ENCODE measurements at regions not wholly inside any gene's neighbourhood (a gene's known extent, or its start where the extent isn't known, plus 50 kb on each side); places are given as distances from the start of the nearest gene placed in this dataset.
"Not testable (repeated sequence)": the region's sequence is repeated elsewhere in the genome, so short reads cannot be mapped to it uniquely, and the experiment has no call there.

- no peak for TF ChIP-seq CTCF (IDR thresholded peaks at IDR 0.05; ENCODE audit: extremely low read depth, missing control alignments)
- DNase-seq (ENCODE audit: low spot score), result no peak
Observed at GRCh38 chr10:61257956-61258496, 195.2 kb downstream of the TMEM26 start.

- DNase-seq (ENCODE audit: low spot score), result no peak
- no peak for TF ChIP-seq CTCF (IDR thresholded peaks at IDR 0.05; ENCODE audit: extremely low read depth, missing control alignments)
Observed at GRCh38 chr10:61257136-61257535, 196.0 kb downstream of the TMEM26 start.

- not testable (repeated sequence) for DNase-seq (ENCODE audit: low spot score)
Observed at GRCh38 chr10:61252326-61252725, 200.9 kb downstream of the TMEM26 start.

- no peak for DNase-seq (ENCODE audit: low spot score)
- TF ChIP-seq CTCF (IDR thresholded peaks at IDR 0.05; ENCODE audit: extremely low read depth, missing control alignments), result no peak
Observed at GRCh38 chr10:61251089-61251488, 202.1 kb downstream of the TMEM26 start.

- no peak for TF ChIP-seq CTCF (IDR thresholded peaks at IDR 0.05; ENCODE audit: extremely low read depth, missing control alignments)
- no peak for DNase-seq (ENCODE audit: low spot score)
Observed at GRCh38 chr10:61250131-61250530, 203.1 kb downstream of the TMEM26 start.

- no peak for TF ChIP-seq CTCF (IDR thresholded peaks at IDR 0.05; ENCODE audit: extremely low read depth, missing control alignments)
- DNase-seq (ENCODE audit: low spot score), result no peak
Observed at GRCh38 chr10:61248013-61248412, 205.2 kb downstream of the TMEM26 start.

GRCh38 chr10:61244261-61244775 is 208.9 kb downstream of the TMEM26 start:
- no peak for DNase-seq (ENCODE audit: low spot score)
- no peak for TF ChIP-seq CTCF (IDR thresholded peaks at IDR 0.05; ENCODE audit: extremely low read depth, missing control alignments)

- no peak for TF ChIP-seq CTCF (IDR thresholded peaks at IDR 0.05; ENCODE audit: extremely low read depth, missing control alignments)
- DNase-seq (ENCODE audit: low spot score), result no peak
Observed at GRCh38 chr10:61232780-61233179, 220.4 kb downstream of the TMEM26 start.
